ENCODE measurements at regions not wholly inside any gene's neighbourhood (a gene's known extent, or its start where the extent isn't known, plus 50 kb on each side); places are given as distances from the start of the nearest gene placed in this dataset.

DNA sequence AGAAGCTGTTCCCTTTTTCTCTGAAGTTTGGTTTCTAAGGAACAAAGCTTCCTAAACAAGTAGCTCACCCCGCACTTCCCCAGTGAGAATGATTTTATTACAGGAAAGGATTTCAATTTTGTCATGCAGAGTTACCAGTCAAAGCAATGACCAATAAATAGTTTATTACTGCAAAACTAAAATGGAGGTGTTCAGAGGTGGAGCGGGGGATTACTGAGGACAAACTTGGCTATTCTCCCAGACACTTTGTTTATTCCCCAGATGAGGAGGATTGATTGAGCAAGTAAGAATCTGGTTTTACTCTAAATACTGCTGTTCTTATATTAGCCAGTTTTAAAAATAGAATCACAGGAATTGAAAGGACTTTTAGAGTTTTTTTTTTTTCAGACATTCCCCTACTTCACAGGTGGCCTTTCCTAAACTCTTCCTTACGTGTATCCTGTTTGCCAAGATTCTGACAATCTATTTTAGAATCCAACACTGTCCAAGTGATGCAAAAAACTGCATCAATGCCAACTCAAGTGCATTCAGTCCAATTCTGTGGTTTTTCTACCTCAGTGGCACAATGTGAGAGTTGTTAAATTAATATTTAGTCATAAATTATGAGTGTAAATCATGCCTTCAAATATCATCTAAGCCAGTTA is 136.1 kb downstream of the TNFSF18 start:
- no peak overlapping the region for H3K9ac ChIP-seq (ENCODE audit: low read depth, low read length)
- no peak overlapping the region for H3K4me3 ChIP-seq (ENCODE audit: low read length)
- peaks cover 14% of the 10 kb centered on the region; the same call in 1 of the 2 replicates for H3K9me3 ChIP-seq (ENCODE audit: insufficient read depth, low read depth, low read length)
- H3K36me3 ChIP-seq (ENCODE audit: insufficient read depth, low read depth, low read length): no peaks in the 10 kb centered on the region
- H3K27me3 ChIP-seq (ENCODE audit: insufficient read depth, low read length): no peaks in the 10 kb centered on the region
- H3K4me1 ChIP-seq (ENCODE audit: insufficient read depth, low read length): no peaks in the 10 kb centered on the region
- H3K27ac ChIP-seq (ENCODE audit: low read length): no peak overlapping the region

DNA sequence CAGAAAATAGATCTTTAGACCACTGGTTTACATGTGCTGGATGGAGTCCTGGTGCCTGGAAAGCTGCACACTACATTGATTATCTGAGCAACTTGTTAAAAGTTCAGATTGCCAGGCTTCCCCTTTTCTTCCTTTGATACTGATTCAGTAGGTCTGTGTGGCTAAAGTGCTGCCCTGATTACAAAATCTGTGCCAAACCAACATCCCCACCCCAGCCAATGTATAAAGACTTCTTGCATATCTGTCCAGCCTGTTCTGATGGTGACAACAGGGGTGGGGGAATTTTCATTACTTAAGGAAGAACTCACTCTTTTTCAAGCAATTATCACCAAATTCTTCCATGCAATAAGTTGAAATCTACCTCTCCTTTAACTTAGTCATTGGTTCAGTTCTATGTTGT is 135.5 kb downstream of the TNFSF18 start:
- H3K4me3 ChIP-seq (ENCODE audit: low read length): no peak overlapping the region
- no peaks in the 10 kb centered on the region for H3K27me3 ChIP-seq (ENCODE audit: insufficient read depth, low read length)
- no peaks in the 10 kb centered on the region for H3K36me3 ChIP-seq (ENCODE audit: insufficient read depth, low read depth, low read length)
- no peaks in the 10 kb centered on the region for H3K4me1 ChIP-seq (ENCODE audit: insufficient read depth, low read length)
- H3K9me3 ChIP-seq (ENCODE audit: insufficient read depth, low read depth, low read length): peaks cover 14% of the 10 kb centered on the region; the same call in 1 of the 2 replicates
- no peak overlapping the region for H3K27ac ChIP-seq (ENCODE audit: low read length)
- H3K9ac ChIP-seq (ENCODE audit: low read depth, low read length): no peak overlapping the region

DNA sequence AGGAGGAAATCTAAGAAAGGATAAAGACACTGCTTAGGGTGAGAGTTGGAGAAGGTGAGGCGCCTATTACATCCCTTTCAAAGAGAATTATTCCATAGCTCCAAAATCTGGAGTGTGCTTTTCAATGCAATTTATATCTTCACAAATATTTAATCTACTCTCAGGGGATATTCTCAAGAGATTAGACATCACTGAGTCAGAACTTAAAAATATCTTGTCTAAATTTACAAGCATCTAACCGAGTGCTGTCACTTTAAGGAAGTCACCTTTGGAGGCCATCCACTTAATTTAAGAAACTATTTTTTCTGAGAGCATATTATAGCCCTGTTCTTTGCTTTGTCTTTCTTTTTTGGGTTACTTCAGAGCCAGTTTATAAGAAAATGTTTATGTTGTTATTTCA is 134.6 kb downstream of the TNFSF18 start:
- H3K9ac ChIP-seq (ENCODE audit: low read depth, low read length): no peak overlapping the region
- no peaks in the 10 kb centered on the region for H3K36me3 ChIP-seq (ENCODE audit: insufficient read depth, low read depth, low read length)
- H3K4me1 ChIP-seq (ENCODE audit: insufficient read depth, low read length): no peaks in the 10 kb centered on the region
- peaks cover 14% of the 10 kb centered on the region; the same call in 1 of the 2 replicates for H3K9me3 ChIP-seq (ENCODE audit: insufficient read depth, low read depth, low read length)
- H3K4me3 ChIP-seq (ENCODE audit: low read length): no peak overlapping the region
- H3K27ac ChIP-seq (ENCODE audit: low read length): no peak overlapping the region
- H3K27me3 ChIP-seq (ENCODE audit: insufficient read depth, low read length): no peaks in the 10 kb centered on the region

DNA sequence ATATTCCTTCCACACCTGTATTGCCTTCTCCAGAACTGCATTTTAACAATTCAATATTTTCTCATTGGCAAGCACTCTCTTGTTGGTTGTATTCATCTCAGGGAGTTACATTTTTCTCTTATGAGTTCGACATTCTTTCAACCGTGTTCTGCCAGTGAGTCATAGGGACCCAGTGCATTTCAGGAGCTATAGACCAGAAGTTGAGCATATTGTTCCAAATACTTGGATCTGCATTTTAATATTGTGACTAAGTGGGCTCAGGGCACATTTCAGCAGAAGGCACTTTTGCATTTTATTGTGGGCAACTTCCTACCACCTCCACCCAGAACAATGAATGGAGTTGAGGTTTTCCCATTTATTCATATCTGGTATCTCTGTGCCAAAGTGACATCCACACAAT is 132.8 kb downstream of the TNFSF18 start:
- no peak overlapping the region for H3K4me3 ChIP-seq (ENCODE audit: low read length)
- no peaks in the 10 kb centered on the region for H3K27me3 ChIP-seq (ENCODE audit: insufficient read depth, low read length)
- H3K9me3 ChIP-seq (ENCODE audit: insufficient read depth, low read depth, low read length): peaks cover 6% of the 10 kb centered on the region; the same call in 1 of the 2 replicates
- no peaks in the 10 kb centered on the region for H3K36me3 ChIP-seq (ENCODE audit: insufficient read depth, low read depth, low read length)
- no peak overlapping the region for H3K27ac ChIP-seq (ENCODE audit: low read length)
- H3K9ac ChIP-seq (ENCODE audit: low read depth, low read length): no peak overlapping the region
- no peaks in the 10 kb centered on the region for H3K4me1 ChIP-seq (ENCODE audit: insufficient read depth, low read length)

DNA sequence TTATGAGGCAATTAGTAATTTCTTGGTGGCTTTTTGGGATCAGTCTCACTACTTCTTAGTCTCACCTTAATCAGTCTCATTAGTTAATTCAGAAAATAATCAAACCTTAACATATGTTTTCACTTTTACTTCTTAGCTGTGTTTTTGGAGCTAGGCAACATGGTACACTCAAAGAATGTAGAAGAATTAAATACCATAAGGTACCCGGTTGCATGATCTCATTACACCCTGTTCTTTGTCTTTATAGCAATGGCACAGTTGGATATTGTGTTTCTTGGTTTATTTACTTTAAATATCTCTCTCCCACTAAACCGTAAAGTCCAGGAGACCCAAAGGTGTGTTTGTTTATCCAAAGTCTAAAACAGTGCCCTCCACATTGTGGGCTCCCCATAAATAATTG is 132.3 kb downstream of the TNFSF18 start:
- Histone ChIP-seq H3K4me3 (ENCODE audit: low read length) (no peak overlapping the region), H3K27ac (ENCODE audit: low read length) (no peak overlapping the region), H3K4me1 (ENCODE audit: insufficient read depth, low read length) (no peaks in the 10 kb centered on the region), H3K9me3 (ENCODE audit: insufficient read depth, low read depth, low read length) (peaks cover under 1% of the 10 kb centered on the region; the same call in 1 of the 2 replicates), H3K9ac (ENCODE audit: low read depth, low read length) (no peak overlapping the region), H3K36me3 (ENCODE audit: insufficient read depth, low read depth, low read length) (no peaks in the 10 kb centered on the region), H3K27me3 (ENCODE audit: insufficient read depth, low read length) (no peaks in the 10 kb centered on the region)

DNA sequence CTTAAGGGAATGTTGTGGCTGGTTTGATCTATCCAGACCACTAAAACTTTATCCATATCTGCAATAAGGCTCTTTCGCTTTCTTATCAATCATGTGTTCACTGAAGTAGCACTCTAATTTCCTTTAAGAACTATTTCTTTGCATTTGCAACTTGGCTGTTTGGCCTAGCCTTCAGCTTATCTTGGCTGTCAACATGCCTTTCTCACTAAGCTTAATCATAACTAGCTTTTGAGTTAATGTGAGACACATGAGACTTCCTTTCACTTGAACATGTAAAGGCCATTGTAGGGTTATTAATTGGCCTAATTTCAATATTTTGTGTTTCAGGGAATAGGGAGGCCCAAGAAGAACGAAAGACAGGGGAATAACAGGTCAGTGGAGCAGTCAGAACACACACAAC is 124.7 kb downstream of the TNFSF18 start:
- Histone ChIP-seq H3K9me3 (ENCODE audit: insufficient read depth, low read depth, low read length) (no peaks in the 10 kb centered on the region), H3K36me3 (ENCODE audit: insufficient read depth, low read depth, low read length) (no peaks in the 10 kb centered on the region), H3K9ac (ENCODE audit: low read depth, low read length) (no peak overlapping the region), H3K4me1 (ENCODE audit: insufficient read depth, low read length) (no peaks in the 10 kb centered on the region), H3K4me3 (ENCODE audit: low read length) (no peak overlapping the region), H3K27ac (ENCODE audit: low read length) (no peak overlapping the region), H3K27me3 (ENCODE audit: insufficient read depth, low read length) (no peaks in the 10 kb centered on the region)

DNA sequence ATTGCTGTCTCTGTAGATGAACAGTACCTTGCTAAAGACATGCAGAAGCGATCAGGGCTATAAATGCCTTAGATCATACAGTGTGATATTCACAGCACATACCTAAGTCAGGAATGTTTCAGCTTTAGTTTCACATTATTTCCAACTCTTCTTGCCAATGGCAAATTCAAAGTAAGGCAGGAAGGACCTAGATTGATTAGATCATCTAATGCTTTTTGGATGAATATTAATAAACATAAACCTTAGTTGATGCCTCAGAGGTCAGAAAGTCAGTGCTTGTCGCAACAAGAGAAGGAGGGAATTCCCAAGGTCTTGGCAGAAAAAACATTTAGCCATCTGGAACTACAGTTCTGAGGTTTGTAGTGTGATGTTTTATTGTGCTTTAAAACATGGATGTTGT is 122.3 kb downstream of the TNFSF18 start:
- no peak overlapping the region for H3K27ac ChIP-seq (ENCODE audit: low read length)
- H3K9ac ChIP-seq (ENCODE audit: low read depth, low read length): no peak overlapping the region
- no peaks in the 10 kb centered on the region for H3K36me3 ChIP-seq (ENCODE audit: insufficient read depth, low read depth, low read length)
- no peaks in the 10 kb centered on the region for H3K9me3 ChIP-seq (ENCODE audit: insufficient read depth, low read depth, low read length)
- H3K4me3 ChIP-seq (ENCODE audit: low read length): no peak overlapping the region
- H3K27me3 ChIP-seq (ENCODE audit: insufficient read depth, low read length): no peaks in the 10 kb centered on the region
- no peaks in the 10 kb centered on the region for H3K4me1 ChIP-seq (ENCODE audit: insufficient read depth, low read length)

DNA sequence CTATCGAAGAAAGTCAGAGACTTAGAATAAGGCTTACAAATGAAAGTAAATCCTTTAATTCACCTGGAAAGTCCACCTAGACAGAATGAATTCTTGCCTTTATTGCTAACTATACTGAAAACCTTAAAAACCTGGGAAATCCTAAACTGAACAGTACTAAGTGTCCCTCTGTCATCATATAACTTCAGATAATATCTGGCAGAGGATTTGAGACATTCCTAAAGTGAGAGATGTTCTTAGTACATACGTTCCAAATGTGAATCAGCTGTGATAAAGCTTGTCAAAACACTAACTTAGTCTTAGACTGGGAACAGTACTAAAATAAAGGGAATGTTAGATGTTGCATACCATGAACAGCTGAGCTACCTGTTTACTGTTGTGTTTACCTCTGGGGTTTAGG is 121.7 kb downstream of the TNFSF18 start:
- Histone ChIP-seq H3K9ac (ENCODE audit: low read depth, low read length) (no peak overlapping the region), H3K9me3 (ENCODE audit: insufficient read depth, low read depth, low read length) (no peaks in the 10 kb centered on the region), H3K27me3 (ENCODE audit: insufficient read depth, low read length) (no peaks in the 10 kb centered on the region), H3K27ac (ENCODE audit: low read length) (no peak overlapping the region), H3K4me1 (ENCODE audit: insufficient read depth, low read length) (no peaks in the 10 kb centered on the region), H3K4me3 (ENCODE audit: low read length) (no peak overlapping the region), H3K36me3 (ENCODE audit: insufficient read depth, low read depth, low read length) (no peaks in the 10 kb centered on the region)

DNA sequence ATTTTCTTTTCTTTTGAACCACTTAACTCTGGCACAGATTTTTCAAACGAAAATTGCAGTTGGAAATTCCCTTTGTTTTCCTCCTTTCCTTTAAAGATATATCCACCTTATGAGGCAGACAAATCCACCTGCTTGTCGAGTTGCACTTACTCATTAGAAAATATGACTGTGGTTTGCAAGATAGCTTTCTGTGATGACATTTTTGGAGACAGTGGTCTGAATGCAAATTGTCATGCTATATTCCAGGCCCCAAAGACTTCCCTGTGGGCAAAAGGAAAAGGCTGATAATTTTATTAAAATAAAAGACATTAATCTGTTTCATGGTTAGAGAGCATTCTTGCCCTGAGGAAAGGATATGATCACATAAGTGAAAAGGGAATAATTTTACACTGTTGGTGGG is 120.6 kb downstream of the TNFSF18 start:
- Histone ChIP-seq H3K4me3 (ENCODE audit: low read length) (no peak overlapping the region), H3K36me3 (ENCODE audit: insufficient read depth, low read depth, low read length) (no peaks in the 10 kb centered on the region), H3K9me3 (ENCODE audit: insufficient read depth, low read depth, low read length) (no peaks in the 10 kb centered on the region), H3K27ac (ENCODE audit: low read length) (no peak overlapping the region), H3K4me1 (ENCODE audit: insufficient read depth, low read length) (no peaks in the 10 kb centered on the region), H3K27me3 (ENCODE audit: insufficient read depth, low read length) (no peaks in the 10 kb centered on the region), H3K9ac (ENCODE audit: low read depth, low read length) (no peak overlapping the region)

DNA sequence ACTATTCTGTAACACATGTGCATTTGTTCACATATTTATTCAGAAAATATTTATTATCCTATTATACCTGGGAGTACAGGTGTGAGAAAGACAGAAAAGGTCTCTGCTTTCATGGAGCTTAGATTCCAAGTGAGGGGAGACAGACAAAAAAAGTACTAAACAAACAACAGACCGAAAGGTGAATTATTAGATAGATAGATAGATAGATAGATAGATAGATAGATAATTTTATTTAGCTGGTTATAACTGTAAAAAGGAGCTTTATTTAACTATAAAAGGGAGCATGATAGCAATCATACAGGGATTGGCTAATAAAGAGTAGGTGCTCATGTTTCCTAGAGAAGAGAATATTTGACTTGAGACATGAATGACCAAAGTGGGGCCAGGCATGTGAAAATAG is 119.4 kb downstream of the TNFSF18 start:
- Histone ChIP-seq H3K27me3 (ENCODE audit: insufficient read depth, low read length) (no peaks in the 10 kb centered on the region), H3K27ac (ENCODE audit: low read length) (no peak overlapping the region), H3K36me3 (ENCODE audit: insufficient read depth, low read depth, low read length) (no peaks in the 10 kb centered on the region), H3K9me3 (ENCODE audit: insufficient read depth, low read depth, low read length) (no peaks in the 10 kb centered on the region), H3K4me3 (ENCODE audit: low read length) (no peak overlapping the region), H3K9ac (ENCODE audit: low read depth, low read length) (no peak overlapping the region), H3K4me1 (ENCODE audit: insufficient read depth, low read length) (no peaks in the 10 kb centered on the region)

DNA sequence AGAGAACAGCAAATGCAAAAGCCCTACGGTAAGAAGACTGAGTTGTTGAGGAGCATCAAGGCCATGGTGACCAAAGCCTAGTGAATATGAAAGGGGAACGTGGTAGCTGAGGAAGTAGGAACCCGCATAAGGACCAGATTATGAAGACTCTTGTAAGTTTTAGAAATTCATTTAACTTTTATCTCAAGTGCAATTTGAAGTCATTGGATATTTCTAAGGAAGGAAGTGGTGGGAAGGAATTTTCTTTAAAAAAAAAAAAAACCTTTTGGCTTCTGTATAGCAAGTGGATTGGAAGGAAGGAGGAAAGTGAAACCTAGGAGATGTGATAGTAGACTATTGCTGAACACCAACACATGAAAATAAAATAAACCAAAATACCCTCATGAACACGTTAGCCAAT is 119.0 kb downstream of the TNFSF18 start:
- H3K4me1 ChIP-seq (ENCODE audit: insufficient read depth, low read length): no peaks in the 10 kb centered on the region

DNA sequence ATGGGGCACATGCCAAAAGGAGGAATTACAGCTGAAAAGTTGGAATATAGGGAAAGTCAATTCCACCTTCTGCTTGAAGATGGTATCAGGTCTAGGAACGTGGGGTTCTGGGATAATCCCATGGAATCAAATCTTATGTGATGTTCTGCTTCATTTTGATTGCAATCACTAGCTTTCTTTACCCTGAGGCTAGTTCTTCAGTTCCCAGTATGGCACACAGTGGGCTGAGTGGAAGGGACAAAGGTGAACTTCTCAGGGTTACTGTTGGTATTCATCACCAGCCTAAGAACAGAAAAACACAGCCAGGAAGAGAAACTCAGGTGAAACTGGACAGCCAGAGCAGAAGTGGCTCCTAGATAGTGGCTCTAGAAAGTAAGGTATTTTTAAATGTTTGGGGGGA is 117.8 kb downstream of the TNFSF18 start:
- no peaks in the 10 kb centered on the region for H3K4me1 ChIP-seq (ENCODE audit: insufficient read depth, low read length)
- no peak overlapping the region for H3K9ac ChIP-seq (ENCODE audit: low read depth, low read length)

More for the DNA sequence above, 119.0 kb downstream of the TNFSF18 start:
- H3K9me3 ChIP-seq (ENCODE audit: insufficient read depth, low read depth, low read length): no peaks in the 10 kb centered on the region
- no peak overlapping the region for H3K27ac ChIP-seq (ENCODE audit: low read length)
- H3K4me3 ChIP-seq (ENCODE audit: low read length): no peak overlapping the region
- H3K9ac ChIP-seq (ENCODE audit: low read depth, low read length): no peak overlapping the region
- no peaks in the 10 kb centered on the region for H3K27me3 ChIP-seq (ENCODE audit: insufficient read depth, low read length)
- H3K36me3 ChIP-seq (ENCODE audit: insufficient read depth, low read depth, low read length): no peaks in the 10 kb centered on the region

More for the DNA sequence above, 117.8 kb downstream of the TNFSF18 start:
- H3K9me3 ChIP-seq (ENCODE audit: insufficient read depth, low read depth, low read length): no peaks in the 10 kb centered on the region
- H3K4me3 ChIP-seq (ENCODE audit: low read length): no peak overlapping the region
- no peaks in the 10 kb centered on the region for H3K36me3 ChIP-seq (ENCODE audit: insufficient read depth, low read depth, low read length)
- no peaks in the 10 kb centered on the region for H3K27me3 ChIP-seq (ENCODE audit: insufficient read depth, low read length)
- H3K27ac ChIP-seq (ENCODE audit: low read length): no peak overlapping the region

Measured in iPS-20b (cell line).